SK-N-SH treated with all-trans-retinoic acid at 6 μM for 48 hours (cell line): ENCODE measurements at regions not wholly inside any gene's neighbourhood (a gene's known extent, or its start where the extent isn't known, plus 50 kb on each side); places are given as distances from the start of the nearest gene placed in this dataset.

Source experiments
- ATAC-seq: fragments of 200-7000 bp; cut with Tn5 transposase; 3 replicates; pipeline ENCODE4 v1.9.1; 2020; ENCODE audit warnings: mild to moderate bottlenecking, moderate library complexity
- ARNTL ChIP-seq: fragments of 450-650 bp; formaldehyde crosslinking; IDR thresholded peaks from 2 replicates; pipeline ENCODE4 v1.5.0; 2020; ENCODE audit warnings: low read depth, mild to moderate bottlenecking, moderate library complexity, borderline replicate concordance
- BACH2 ChIP-seq: fragments of 250-450 bp; sonication (Bioruptor Pico); IDR thresholded peaks from 2 replicates; pipeline ENCODE4 v1.9.0; 2021; ENCODE audit warnings: mild to moderate bottlenecking, borderline replicate concordance
- CSDC2 ChIP-seq: fragments of 250-450 bp; sonication (Bioruptor Pico); IDR thresholded peaks from 2 replicates; pipeline ENCODE4 v1.5.0; 2020; ENCODE audit warnings: mild to moderate bottlenecking, moderate library complexity
- ESRRG ChIP-seq: fragments of 250-450 bp; sonication (Bioruptor Pico); IDR thresholded peaks from 2 replicates; pipeline ENCODE4 v1.6.1; 2021; ENCODE audit warnings: mild to moderate bottlenecking
- GLIS3 ChIP-seq: fragments of 250-450 bp; sonication (Bioruptor Pico); IDR thresholded peaks from 2 replicates; pipeline ENCODE4 v1.5.0; 2020; ENCODE audit warnings: mild to moderate bottlenecking, moderate library complexity
- OSR1 ChIP-seq: fragments of 250-450 bp; sonication (Bioruptor Pico); IDR thresholded peaks from 2 replicates; pipeline ENCODE4 v1.8.0; 2022; ENCODE audit warnings: moderate library complexity, mild to moderate bottlenecking, inconsistent platforms
- PPARA ChIP-seq: fragments of 250-450 bp; sonication (Bioruptor Pico); IDR thresholded peaks from 2 replicates; pipeline ENCODE4 v1.5.0; 2020; ENCODE audit warnings: mild to moderate bottlenecking, borderline replicate concordance
- RARB ChIP-seq: fragments of 250-450 bp; sonication (Bioruptor Pico); IDR thresholded peaks from 2 replicates; pipeline ENCODE4 v1.8.0; 2021; ENCODE audit warnings: mild to moderate bottlenecking, moderate library complexity
- SNAI2 ChIP-seq: fragments of 250-450 bp; sonication (Bioruptor Pico); IDR thresholded peaks from 2 replicates; pipeline ENCODE4 v1.5.0; 2020; ENCODE audit warnings: mild to moderate bottlenecking, moderate library complexity
- TCF4 ChIP-seq: fragments of 250-450 bp; sonication (Bioruptor Pico); IDR thresholded peaks from 2 replicates; pipeline ENCODE4 v1.8.0; 2021; ENCODE audit warnings: mild to moderate bottlenecking, moderate library complexity, borderline replicate concordance
- TOX ChIP-seq: fragments of 250-450 bp; sonication (Bioruptor Pico); IDR thresholded peaks from 2 replicates; pipeline ENCODE4 v1.8.0; 2021; ENCODE audit warnings: mild to moderate bottlenecking, moderate library complexity, borderline replicate concordance
- ZC3H10 ChIP-seq: fragments of 250-450 bp; sonication (Bioruptor Pico); IDR thresholded peaks from 2 replicates; pipeline ENCODE4 v1.5.1; 2021; ENCODE audit warnings: mild to moderate bottlenecking, moderate library complexity
- ZFP3 ChIP-seq: fragments of 250-450 bp; sonication (Bioruptor Pico); IDR thresholded peaks from 2 replicates; pipeline ENCODE4 v1.5.0; 2020; ENCODE audit warnings: mild to moderate bottlenecking, moderate library complexity
- ZFP30 ChIP-seq: fragments of 450-650 bp; formaldehyde crosslinking; IDR thresholded peaks from 2 replicates; pipeline ENCODE4 v1.5.0; 2022; ENCODE audit warnings: mild to moderate bottlenecking, moderate library complexity
- ZNF70 ChIP-seq: fragments of 450-650 bp; formaldehyde crosslinking; IDR thresholded peaks from 2 replicates; pipeline ENCODE4 v1.5.0; 2020; ENCODE audit warnings: mild to moderate bottlenecking, moderate library complexity
- ZNF8 ChIP-seq: fragments of 450-650 bp; formaldehyde crosslinking; IDR thresholded peaks from 2 replicates; pipeline ENCODE4 v1.5.0; 2020; ENCODE audit warnings: mild to moderate bottlenecking, moderate library complexity
- TF ChIP-seq, protein P1 (sequence below): fragments of 250-450 bp; sonication (Bioruptor Pico); IDR thresholded peaks from 2 replicates; pipeline ENCODE4 v1.5.1; 2021; ENCODE audit warnings: mild to moderate bottlenecking, moderate library complexity
- TF ChIP-seq, protein P2 (sequence below): fragments of 250-450 bp; sonication (Bioruptor Pico); IDR thresholded peaks from 2 replicates; pipeline ENCODE4 v1.5.1; 2020; ENCODE audit warnings: low read depth, mild to moderate bottlenecking, moderate library complexity
- TF ChIP-seq, protein P3 (sequence below): fragments of 250-450 bp; sonication (Bioruptor Pico); IDR thresholded peaks from 2 replicates; pipeline ENCODE4 v1.5.0; 2020; ENCODE audit warnings: mild to moderate bottlenecking, moderate library complexity
- TF ChIP-seq, protein P4 (sequence below): fragments of 250-450 bp; sonication (Bioruptor Pico); IDR thresholded peaks from 2 replicates; pipeline ENCODE4 v1.8.0; 2020; ENCODE audit warnings: mild to moderate bottlenecking, moderate library complexity, borderline replicate concordance
- TF ChIP-seq, protein P5 (sequence below): fragments of 250-450 bp; sonication (Bioruptor Pico); IDR thresholded peaks from 2 replicates; pipeline ENCODE4 v1.8.0; 2021; ENCODE audit warnings: low read depth, mild to moderate bottlenecking, moderate library complexity, borderline replicate concordance

DNA sequence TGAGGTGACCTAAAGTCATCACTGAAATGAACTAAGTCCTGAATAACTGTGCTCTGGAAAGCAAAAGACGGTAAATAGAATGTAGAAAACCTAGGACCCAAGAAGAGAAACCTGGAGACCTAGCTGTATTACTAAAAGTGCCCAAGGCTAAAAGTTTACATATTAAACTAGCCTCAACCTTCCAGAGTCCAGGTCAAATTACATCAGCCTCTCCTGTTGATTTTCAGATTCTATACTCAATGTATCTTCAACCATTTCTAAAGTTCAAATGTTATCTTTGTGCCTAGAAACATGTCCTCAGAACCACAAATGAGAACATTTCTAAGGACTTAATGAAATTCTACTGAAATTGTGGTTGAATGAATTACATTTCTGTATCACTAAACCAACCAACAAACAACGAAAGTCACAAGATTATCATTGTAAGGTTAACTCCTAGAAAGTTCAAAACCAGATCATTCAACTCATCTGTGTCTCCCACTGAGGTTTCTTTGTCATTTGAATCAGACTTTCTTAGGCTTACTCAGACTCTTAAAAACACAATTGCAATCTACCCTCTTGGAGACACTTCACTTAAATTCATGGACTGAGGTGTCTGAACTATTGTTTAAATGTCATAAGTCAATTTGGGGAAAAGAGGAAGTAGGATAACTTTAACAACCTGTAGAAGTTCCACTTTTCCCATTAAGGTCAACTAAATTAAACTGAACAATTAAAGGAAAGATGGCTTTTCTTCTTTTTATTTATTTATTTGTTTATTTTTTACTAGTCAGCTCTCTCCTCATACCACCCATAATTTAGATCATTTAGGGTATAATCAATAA is 207.7 kb downstream of the BARHL2 start:
- TF ChIP-seq, protein P1, sequence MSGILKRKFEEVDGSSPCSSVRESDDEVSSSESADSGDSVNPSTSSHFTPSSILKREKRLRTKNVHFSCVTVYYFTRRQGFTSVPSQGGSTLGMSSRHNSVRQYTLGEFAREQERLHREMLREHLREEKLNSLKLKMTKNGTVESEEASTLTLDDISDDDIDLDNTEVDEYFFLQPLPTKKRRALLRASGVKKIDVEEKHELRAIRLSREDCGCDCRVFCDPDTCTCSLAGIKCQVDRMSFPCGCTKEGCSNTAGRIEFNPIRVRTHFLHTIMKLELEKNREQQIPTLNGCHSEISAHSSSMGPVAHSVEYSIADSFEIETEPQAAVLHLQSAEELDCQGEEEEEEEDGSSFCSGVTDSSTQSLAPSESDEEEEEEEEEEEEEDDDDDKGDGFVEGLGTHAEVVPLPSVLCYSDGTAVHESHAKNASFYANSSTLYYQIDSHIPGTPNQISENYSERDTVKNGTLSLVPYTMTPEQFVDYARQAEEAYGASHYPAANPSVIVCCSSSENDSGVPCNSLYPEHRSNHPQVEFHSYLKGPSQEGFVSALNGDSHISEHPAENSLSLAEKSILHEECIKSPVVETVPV (CRISPR knock-in tag) = no peak
- TF ChIP-seq PPARA (CRISPR knock-in tag) (no peak), GLIS3 (CRISPR knock-in tag) (no peak), ZFP3 (no peak), ESRRG (CRISPR knock-in tag) (no peak), SNAI2 (no peak)
- TF ChIP-seq, protein P2, sequence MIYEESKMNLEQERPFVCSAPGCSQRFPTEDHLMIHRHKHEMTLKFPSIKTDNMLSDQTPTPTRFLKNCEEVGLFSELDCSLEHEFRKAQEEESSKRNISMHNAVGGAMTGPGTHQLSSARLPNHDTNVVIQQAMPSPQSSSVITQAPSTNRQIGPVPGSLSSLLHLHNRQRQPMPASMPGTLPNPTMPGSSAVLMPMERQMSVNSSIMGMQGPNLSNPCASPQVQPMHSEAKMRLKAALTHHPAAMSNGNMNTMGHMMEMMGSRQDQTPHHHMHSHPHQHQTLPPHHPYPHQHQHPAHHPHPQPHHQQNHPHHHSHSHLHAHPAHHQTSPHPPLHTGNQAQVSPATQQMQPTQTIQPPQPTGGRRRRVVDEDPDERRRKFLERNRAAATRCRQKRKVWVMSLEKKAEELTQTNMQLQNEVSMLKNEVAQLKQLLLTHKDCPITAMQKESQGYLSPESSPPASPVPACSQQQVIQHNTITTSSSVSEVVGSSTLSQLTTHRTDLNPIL (CRISPR knock-in tag) = no peak
- TF ChIP-seq, all 23 proteins: peak for 0
- no peak for ATAC-seq

DNA sequence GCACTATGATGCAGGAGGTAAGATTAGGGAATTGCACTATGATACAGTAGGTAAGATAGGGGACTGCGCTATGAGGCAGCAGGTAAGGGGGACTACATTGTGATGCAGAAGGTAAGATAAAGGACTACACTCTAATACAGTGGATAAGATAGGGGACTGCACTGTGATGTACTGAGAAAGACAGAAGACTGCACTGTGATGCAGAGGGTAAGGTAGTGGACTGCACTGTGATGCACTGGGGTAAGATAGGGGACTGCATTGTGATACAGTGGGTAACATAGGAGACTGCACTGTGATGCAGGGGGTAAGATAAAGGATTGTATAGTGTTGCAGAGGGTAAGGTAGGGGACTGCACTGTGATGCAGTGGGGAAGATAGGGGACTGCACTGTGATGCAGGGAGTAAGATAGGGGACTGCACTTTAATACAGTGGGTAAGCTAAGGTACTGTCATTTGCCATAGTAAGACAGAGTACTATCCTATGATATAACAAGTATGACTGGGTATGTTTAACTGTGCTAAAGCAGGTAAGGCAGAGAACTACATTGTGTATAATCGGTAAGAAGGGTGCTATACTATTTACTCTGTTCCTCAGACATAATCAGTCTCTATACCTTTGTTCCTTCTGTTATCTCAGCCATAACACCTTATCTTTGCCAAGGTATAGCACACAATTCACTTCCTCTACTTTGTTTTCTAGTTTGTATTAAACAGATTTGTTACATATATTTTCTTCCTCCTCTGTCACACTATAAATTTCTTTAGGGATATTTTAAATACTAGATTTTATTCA is 208.5 kb downstream of the BARHL2 start:
- TF ChIP-seq SNAI2 (no peak), PPARA (CRISPR knock-in tag) (no peak), ZC3H10 (CRISPR knock-in tag) (no peak), ARNTL (CRISPR knock-in tag) (no peak), CSDC2 (CRISPR knock-in tag) (no peak), ZNF70 (CRISPR knock-in tag) (no peak), TOX (CRISPR knock-in tag) (no peak), ZFP3 (no peak), RARB (CRISPR knock-in tag) (no peak), ESRRG (CRISPR knock-in tag) (no peak), TCF4 (CRISPR knock-in tag) (no peak), BACH2 (no peak), ZFP30 (no peak), OSR1 (CRISPR knock-in tag) (no peak), ZNF8 (CRISPR knock-in tag) (no peak)
- TF ChIP-seq, protein P2 (CRISPR knock-in tag) = no peak
- TF ChIP-seq, protein P3, sequence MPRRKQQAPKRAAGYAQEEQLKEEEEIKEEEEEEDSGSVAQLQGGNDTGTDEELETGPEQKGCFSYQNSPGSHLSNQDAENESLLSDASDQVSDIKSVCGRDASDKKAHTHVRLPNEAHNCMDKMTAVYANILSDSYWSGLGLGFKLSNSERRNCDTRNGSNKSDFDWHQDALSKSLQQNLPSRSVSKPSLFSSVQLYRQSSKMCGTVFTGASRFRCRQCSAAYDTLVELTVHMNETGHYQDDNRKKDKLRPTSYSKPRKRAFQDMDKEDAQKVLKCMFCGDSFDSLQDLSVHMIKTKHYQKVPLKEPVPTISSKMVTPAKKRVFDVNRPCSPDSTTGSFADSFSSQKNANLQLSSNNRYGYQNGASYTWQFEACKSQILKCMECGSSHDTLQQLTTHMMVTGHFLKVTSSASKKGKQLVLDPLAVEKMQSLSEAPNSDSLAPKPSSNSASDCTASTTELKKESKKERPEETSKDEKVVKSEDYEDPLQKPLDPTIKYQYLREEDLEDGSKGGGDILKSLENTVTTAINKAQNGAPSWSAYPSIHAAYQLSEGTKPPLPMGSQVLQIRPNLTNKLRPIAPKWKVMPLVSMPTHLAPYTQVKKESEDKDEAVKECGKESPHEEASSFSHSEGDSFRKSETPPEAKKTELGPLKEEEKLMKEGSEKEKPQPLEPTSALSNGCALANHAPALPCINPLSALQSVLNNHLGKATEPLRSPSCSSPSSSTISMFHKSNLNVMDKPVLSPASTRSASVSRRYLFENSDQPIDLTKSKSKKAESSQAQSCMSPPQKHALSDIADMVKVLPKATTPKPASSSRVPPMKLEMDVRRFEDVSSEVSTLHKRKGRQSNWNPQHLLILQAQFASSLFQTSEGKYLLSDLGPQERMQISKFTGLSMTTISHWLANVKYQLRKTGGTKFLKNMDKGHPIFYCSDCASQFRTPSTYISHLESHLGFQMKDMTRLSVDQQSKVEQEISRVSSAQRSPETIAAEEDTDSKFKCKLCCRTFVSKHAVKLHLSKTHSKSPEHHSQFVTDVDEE (CRISPR knock-in tag) = no peak
- TF ChIP-seq, protein P1 (CRISPR knock-in tag) = no peak
- TF ChIP-seq, protein P4, sequence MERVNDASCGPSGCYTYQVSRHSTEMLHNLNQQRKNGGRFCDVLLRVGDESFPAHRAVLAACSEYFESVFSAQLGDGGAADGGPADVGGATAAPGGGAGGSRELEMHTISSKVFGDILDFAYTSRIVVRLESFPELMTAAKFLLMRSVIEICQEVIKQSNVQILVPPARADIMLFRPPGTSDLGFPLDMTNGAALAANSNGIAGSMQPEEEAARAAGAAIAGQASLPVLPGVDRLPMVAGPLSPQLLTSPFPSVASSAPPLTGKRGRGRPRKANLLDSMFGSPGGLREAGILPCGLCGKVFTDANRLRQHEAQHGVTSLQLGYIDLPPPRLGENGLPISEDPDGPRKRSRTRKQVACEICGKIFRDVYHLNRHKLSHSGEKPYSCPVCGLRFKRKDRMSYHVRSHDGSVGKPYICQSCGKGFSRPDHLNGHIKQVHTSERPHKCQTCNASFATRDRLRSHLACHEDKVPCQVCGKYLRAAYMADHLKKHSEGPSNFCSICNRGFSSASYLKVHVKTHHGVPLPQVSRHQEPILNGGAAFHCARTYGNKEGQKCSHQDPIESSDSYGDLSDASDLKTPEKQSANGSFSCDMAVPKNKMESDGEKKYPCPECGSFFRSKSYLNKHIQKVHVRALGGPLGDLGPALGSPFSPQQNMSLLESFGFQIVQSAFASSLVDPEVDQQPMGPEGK = no peak
- TF ChIP-seq, protein P5, sequence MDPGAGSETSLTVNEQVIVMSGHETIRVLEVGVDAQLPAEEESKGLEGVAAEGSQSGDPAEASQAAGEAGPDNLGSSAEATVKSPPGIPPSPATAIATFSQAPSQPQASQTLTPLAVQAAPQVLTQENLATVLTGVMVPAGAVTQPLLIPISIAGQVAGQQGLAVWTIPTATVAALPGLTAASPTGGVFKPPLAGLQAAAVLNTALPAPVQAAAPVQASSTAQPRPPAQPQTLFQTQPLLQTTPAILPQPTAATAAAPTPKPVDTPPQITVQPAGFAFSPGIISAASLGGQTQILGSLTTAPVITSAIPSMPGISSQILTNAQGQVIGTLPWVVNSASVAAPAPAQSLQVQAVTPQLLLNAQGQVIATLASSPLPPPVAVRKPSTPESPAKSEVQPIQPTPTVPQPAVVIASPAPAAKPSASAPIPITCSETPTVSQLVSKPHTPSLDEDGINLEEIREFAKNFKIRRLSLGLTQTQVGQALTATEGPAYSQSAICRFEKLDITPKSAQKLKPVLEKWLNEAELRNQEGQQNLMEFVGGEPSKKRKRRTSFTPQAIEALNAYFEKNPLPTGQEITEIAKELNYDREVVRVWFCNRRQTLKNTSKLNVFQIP = no peak
- no peak for ATAC-seq
